ENCODE measurements at regions not wholly inside any gene's neighbourhood (a gene's known extent, or its start where the extent isn't known, plus 50 kb on each side); places are given as distances from the start of the nearest gene placed in this dataset.

DNA sequence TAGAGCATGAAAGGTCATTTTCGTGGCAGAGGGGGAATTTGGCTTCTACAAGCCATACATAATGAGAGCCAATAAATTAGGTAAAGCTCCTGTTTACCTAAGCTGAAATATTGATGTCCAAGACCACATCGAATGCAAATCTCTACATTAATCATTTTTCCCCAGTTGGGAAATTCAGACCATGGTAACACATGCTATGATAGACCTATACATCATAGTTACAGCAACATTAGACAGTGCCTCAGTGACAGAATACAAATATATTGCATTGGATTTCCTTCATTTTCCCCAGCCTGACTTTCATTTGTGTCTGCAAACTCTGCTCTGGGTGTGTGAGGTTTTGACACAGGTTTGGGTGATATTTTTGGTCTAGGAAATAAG lies 1079.7 kb upstream of the TENM4 start (continued):
- TF ChIP-seq, protein P1, sequence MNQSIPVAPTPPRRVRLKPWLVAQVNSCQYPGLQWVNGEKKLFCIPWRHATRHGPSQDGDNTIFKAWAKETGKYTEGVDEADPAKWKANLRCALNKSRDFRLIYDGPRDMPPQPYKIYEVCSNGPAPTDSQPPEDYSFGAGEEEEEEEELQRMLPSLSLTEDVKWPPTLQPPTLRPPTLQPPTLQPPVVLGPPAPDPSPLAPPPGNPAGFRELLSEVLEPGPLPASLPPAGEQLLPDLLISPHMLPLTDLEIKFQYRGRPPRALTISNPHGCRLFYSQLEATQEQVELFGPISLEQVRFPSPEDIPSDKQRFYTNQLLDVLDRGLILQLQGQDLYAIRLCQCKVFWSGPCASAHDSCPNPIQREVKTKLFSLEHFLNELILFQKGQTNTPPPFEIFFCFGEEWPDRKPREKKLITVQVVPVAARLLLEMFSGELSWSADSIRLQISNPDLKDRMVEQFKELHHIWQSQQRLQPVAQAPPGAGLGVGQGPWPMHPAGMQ (IDR thresholded peaks at IDR 0.05; ENCODE audit: borderline replicate concordance): no peak
- no peak for TF ChIP-seq CHD2 (IDR thresholded peaks at IDR 0.05; ENCODE audit: borderline replicate concordance, low read depth, low read length)
- TF ChIP-seq, protein P2, sequence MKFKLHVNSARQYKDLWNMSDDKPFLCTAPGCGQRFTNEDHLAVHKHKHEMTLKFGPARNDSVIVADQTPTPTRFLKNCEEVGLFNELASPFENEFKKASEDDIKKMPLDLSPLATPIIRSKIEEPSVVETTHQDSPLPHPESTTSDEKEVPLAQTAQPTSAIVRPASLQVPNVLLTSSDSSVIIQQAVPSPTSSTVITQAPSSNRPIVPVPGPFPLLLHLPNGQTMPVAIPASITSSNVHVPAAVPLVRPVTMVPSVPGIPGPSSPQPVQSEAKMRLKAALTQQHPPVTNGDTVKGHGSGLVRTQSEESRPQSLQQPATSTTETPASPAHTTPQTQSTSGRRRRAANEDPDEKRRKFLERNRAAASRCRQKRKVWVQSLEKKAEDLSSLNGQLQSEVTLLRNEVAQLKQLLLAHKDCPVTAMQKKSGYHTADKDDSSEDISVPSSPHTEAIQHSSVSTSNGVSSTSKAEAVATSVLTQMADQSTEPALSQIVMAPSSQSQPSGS (IDR thresholded peaks at IDR 0.05; ENCODE audit: low read length): no peak
- TF ChIP-seq, protein P3, sequence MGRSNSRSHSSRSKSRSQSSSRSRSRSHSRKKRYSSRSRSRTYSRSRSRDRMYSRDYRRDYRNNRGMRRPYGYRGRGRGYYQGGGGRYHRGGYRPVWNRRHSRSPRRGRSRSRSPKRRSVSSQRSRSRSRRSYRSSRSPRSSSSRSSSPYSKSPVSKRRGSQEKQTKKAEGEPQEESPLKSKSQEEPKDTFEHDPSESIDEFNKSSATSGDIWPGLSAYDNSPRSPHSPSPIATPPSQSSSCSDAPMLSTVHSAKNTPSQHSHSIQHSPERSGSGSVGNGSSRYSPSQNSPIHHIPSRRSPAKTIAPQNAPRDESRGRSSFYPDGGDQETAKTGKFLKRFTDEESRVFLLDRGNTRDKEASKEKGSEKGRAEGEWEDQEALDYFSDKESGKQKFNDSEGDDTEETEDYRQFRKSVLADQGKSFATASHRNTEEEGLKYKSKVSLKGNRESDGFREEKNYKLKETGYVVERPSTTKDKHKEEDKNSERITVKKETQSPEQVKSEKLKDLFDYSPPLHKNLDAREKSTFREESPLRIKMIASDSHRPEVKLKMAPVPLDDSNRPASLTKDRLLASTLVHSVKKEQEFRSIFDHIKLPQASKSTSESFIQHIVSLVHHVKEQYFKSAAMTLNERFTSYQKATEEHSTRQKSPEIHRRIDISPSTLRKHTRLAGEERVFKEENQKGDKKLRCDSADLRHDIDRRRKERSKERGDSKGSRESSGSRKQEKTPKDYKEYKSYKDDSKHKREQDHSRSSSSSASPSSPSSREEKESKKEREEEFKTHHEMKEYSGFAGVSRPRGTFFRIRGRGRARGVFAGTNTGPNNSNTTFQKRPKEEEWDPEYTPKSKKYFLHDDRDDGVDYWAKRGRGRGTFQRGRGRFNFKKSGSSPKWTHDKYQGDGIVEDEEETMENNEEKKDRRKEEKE (IDR thresholded peaks at IDR 0.05): no peak
- TF ChIP-seq EED (IDR thresholded peaks at IDR 0.05; ENCODE audit: low read depth): no peak
- no peak for TF ChIP-seq RFX5 (IDR thresholded peaks at IDR 0.05; ENCODE audit: low read depth, low read length)
